GM12878 (cell line): ENCODE measurements at regions not wholly inside any gene's neighbourhood (a gene's known extent, or its start where the extent isn't known, plus 50 kb on each side); places are given as distances from the start of the nearest gene placed in this dataset.

Source experiments
- CTCF ChIP-seq, 3 experiments: IDR thresholded peaks in 2 of 3; conservative IDR thresholded peaks in 1 of 3; 2 replicates each; pipeline ENCODE4 v1.5.1; 2011; ENCODE audit warnings: low read depth in 3 of 3, low read length in 3 of 3, mild to moderate bottlenecking in 3 of 3, control low read depth in 2 of 3, moderate library complexity in 2 of 3, inconsistent platforms in 1 of 3, mixed read lengths in 1 of 3; ENCODE audit not compliant: control insufficient read depth in 2 of 3, insufficient read depth in 1 of 3; ENCODE audit errors: extremely low read depth in 1 of 3
- DPF2 ChIP-seq: fragments of 450-650 bp; IDR thresholded peaks from 2 replicates; pipeline ENCODE4 v1.6.1; 2017; ENCODE audit warnings: mild to moderate bottlenecking
- IRF3 ChIP-seq: fragments of 450-650 bp; IDR thresholded peaks from 2 replicates; pipeline ENCODE4 v1.6.1; 2014; ENCODE audit warnings: mild to moderate bottlenecking
- MYC ChIP-seq: IDR thresholded peaks from 2 replicates; pipeline ENCODE4 v1.6.1; 2011; ENCODE audit warnings: mild to moderate bottlenecking, low read length, moderate library complexity, inconsistent platforms; ENCODE audit not compliant: insufficient read depth, insufficient replicate concordance, insufficient read length, severe bottlenecking
- SIN3A ChIP-seq: IDR thresholded peaks from 2 replicates; pipeline ENCODE4 v1.6.1; 2012; ENCODE audit warnings: low read depth, low read length, improper control_type of control experiment
- SP1 ChIP-seq: IDR thresholded peaks from one replicate; pipeline ENCODE4 v1.6.1; 2011; ENCODE audit warnings: low read depth, low read length
- SRF ChIP-seq, 2 experiments: IDR thresholded peaks; 2 replicates each; pipeline ENCODE4 v1.6.1; 2011; ENCODE audit warnings: low read depth in 2 of 2, low read length in 2 of 2, mild to moderate bottlenecking in 1 of 2, moderate library complexity in 1 of 2
- YY1 ChIP-seq: IDR thresholded peaks from 2 replicates; pipeline ENCODE4 v1.6.1; 2011; ENCODE audit warnings: low read depth, mild to moderate bottlenecking, low read length

- TF ChIP-seq CTCF (IDR thresholded peaks at IDR 0.05 in 2 of 3, conservative IDR thresholded peaks at IDR 0.05 in 1 of 3; ENCODE audit: control insufficient read depth in 2 of 3, extremely low read depth in 1 of 3, insufficient read depth in 1 of 3, low read depth in 3 of 3, low read length in 3 of 3), result no peak
- TF ChIP-seq SIN3A, result no peak
- no peak for TF ChIP-seq SP1
- TF ChIP-seq IRF3, result no peak
- no peak for TF ChIP-seq YY1
- TF ChIP-seq SRF (IDR thresholded peaks at IDR 0.05; ENCODE audit: low read depth in 2 of 2, low read length in 2 of 2), result no peak
- no peak for TF ChIP-seq MYC
- no peak for TF ChIP-seq DPF2
Observed at GRCh38 chr9:12963537-12963936, 188.7 kb downstream of the LURAP1L start.
